ENCODE measurements at regions not wholly inside any gene's neighbourhood (a gene's known extent, or its start where the extent isn't known, plus 50 kb on each side); places are given as distances from the start of the nearest gene placed in this dataset.

- WGBS: 79% methylated on average over 6 of the region's 6 CpGs
- Histone ChIP-seq H3K4me3 (no peak overlapping the region), H3K27ac (replicated peaks in 1 of 4) (no peak overlapping the region), H3K9me3 (no peaks in the 10 kb centered on the region), H3K4me1 (no peaks in the 10 kb centered on the region), H3K36me3 (no peaks in the 10 kb centered on the region), H3K27me3 (no peaks in the 10 kb centered on the region)
- no peak for DNase-seq (ENCODE audit: extremely low spot score)
- TF ChIP-seq POLR2AphosphoS5 (IDR thresholded peaks at IDR 0.05): no peak
- TF ChIP-seq POLR2A (IDR thresholded peaks at IDR 0.05; ENCODE audit: low read depth): no peak
- TF ChIP-seq, protein P1, sequence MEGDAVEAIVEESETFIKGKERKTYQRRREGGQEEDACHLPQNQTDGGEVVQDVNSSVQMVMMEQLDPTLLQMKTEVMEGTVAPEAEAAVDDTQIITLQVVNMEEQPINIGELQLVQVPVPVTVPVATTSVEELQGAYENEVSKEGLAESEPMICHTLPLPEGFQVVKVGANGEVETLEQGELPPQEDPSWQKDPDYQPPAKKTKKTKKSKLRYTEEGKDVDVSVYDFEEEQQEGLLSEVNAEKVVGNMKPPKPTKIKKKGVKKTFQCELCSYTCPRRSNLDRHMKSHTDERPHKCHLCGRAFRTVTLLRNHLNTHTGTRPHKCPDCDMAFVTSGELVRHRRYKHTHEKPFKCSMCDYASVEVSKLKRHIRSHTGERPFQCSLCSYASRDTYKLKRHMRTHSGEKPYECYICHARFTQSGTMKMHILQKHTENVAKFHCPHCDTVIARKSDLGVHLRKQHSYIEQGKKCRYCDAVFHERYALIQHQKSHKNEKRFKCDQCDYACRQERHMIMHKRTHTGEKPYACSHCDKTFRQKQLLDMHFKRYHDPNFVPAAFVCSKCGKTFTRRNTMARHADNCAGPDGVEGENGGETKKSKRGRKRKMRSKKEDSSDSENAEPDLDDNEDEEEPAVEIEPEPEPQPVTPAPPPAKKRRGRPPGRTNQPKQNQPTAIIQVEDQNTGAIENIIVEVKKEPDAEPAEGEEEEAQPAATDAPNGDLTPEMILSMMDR (IDR thresholded peaks at IDR 0.05): no peak
- intact Hi-C loops (cut with DNase I): no loop called here
Measured at GRCh38 chr13:57418067-57418677, 213.4 kb upstream of the PCDH17 start.

DNA sequence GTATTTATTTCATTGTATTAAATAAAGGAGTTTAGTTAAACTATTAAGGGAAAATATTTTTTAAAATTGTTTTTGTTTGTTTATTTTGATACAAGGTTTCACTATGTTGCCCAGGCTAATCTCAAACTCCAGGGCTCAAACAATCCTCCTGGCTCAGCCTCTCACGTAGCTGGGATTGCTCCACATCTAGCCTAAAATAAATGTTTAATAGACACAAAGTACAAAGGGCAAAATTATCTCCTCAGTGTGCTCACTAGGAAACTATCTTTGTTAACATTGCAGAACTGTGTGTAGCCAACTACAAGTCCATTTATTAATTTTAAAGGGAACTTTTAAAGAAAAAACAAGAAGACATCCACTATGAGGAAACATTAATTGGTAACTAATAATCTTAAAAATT, 207.2 kb upstream of the PCDH17 start:
- intact Hi-C loops (cut with DNase I): no loop called here
- WGBS: 62% methylated on average over 1 of the region's 1 CpG
- no peak for TF ChIP-seq POLR2AphosphoS5 (IDR thresholded peaks at IDR 0.05)
- TF ChIP-seq EP300 (IDR thresholded peaks at IDR 0.05): no peak
- TF ChIP-seq, protein P1 (IDR thresholded peaks at IDR 0.05): no peak
- no peak for TF ChIP-seq POLR2A (IDR thresholded peaks at IDR 0.05; ENCODE audit: low read depth)
- Histone ChIP-seq H3K9me3 (peaks cover 0 to 8% (median 1%) of the 10 kb centered on the region in 4 donors), H3K27ac (replicated peaks in 1 of 4) (no peak overlapping the region), H3K36me3 (no peaks in the 10 kb centered on the region), H3K27me3 (no peaks in the 10 kb centered on the region), H3K4me3 (no peak overlapping the region), H3K4me1 (no peaks in the 10 kb centered on the region)
- DNase-seq (ENCODE audit: extremely low spot score): no peak

DNA sequence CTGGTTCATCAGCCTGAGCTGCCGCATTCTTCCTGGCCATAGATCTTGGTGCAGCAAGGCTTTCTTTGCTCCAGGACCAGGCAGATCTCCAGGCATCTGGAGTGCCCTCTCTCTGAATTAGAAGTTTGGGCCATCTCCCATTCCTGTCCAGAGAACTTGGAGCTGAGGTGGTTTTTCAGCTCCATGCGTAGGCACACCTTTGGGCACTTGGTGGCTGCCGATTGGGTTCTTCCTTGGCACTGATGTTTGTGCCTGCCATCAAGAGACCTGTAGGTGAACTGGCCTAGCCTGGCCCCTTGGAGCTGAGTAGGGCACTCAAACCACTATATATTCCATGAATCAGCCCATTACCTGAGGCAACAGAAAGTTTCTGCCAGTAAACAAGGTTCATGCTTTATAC, 206.0 kb upstream of the PCDH17 start:
- H3K4me3 ChIP-seq: no peak overlapping the region
- no peaks in the 10 kb centered on the region for H3K27me3 ChIP-seq
- DNase-seq (ENCODE audit: extremely low spot score): no peak
- intact Hi-C loops (cut with DNase I): no loop called here
- TF ChIP-seq EP300 (IDR thresholded peaks at IDR 0.05): no peak
- no peak for TF ChIP-seq POLR2A (IDR thresholded peaks at IDR 0.05; ENCODE audit: low read depth)
- no peak for TF ChIP-seq POLR2AphosphoS5 (IDR thresholded peaks at IDR 0.05)
- TF ChIP-seq, protein P1 (IDR thresholded peaks at IDR 0.05): no peak
- H3K36me3 ChIP-seq: no peaks in the 10 kb centered on the region
- H3K4me1 ChIP-seq: no peaks in the 10 kb centered on the region
- 100% methylated on average over 3 of the region's 3 CpGs for WGBS
- peaks cover 0 to 8% (median 4%) of the 10 kb centered on the region in 4 donors for H3K9me3 ChIP-seq
- no peak overlapping the region for H3K27ac ChIP-seq (replicated peaks in 1 of 4)

DNA sequence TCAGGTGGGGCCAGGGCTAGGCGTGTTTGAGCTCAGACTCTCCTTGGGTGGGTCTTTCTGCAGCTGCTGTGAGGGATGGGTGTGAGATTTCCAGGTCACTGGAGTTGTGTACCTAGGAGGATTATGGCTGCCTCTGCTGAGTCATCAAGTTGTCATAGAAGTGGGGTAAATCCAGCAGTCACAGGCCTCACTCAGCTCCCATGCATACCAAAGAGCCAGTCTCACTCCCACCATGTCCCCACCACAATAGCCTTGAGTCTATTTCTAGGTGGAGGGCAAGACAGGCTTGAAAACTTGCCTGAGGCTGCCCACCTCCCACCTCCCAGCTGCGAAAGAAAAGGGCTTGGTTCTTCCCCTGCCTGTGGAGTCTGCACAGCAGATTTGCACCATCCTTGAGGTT, 194.0 kb upstream of the PCDH17 start:
- intact Hi-C loops (cut with DNase I): no loop called here

More for the DNA sequence above, 194.0 kb upstream of the PCDH17 start:
- DNase-seq (ENCODE audit: extremely low spot score): no peak
- H3K27me3 ChIP-seq: no peaks in the 10 kb centered on the region
- peaks cover 0 to 3% (median 0%) of the 10 kb centered on the region in 4 donors for H3K9me3 ChIP-seq
- 92% methylated on average over 2 of the region's 2 CpGs for WGBS
- TF ChIP-seq, protein P1 (IDR thresholded peaks at IDR 0.05): no peak
- TF ChIP-seq EP300 (IDR thresholded peaks at IDR 0.05) (no peak), POLR2AphosphoS5 (IDR thresholded peaks at IDR 0.05) (no peak), POLR2A (IDR thresholded peaks at IDR 0.05; ENCODE audit: low read depth) (no peak)
- no peaks in the 10 kb centered on the region for H3K36me3 ChIP-seq
- no peaks in the 10 kb centered on the region for H3K4me1 ChIP-seq
- H3K4me3 ChIP-seq: no peak overlapping the region
- H3K27ac ChIP-seq (replicated peaks in 1 of 4): no peak overlapping the region

Measured in esophagus muscularis mucosa (tissue), 4 donors.